PC-9 (cell line): ENCODE measurements at regions not wholly inside any gene's neighbourhood (a gene's known extent, or its start where the extent isn't known, plus 50 kb on each side); places are given as distances from the start of the nearest gene placed in this dataset.

Source experiments
- BruUV-seq: library from RNA; stranded (reverse); fragments of 400-500 nt; replicated peaks from 2 replicates; lab custom pipeline; 2021; lab: Mats Ljungman, UMichigan
- CTCF ChIA-PET: fragments of 300-600 bp; sonication (Branson Sonifier 250); formaldehyde crosslinking; loops from one replicate; lab custom pipeline; 2022; ENCODE audit warnings: antibody characterized with exemption; lab: Charles Lee
- POLR2A ChIA-PET: fragments of 300-600 bp; sonication (Branson Sonifier 250); formaldehyde crosslinking; loops from one replicate; lab custom pipeline; 2022; ENCODE audit warnings: antibody characterized with exemption; ENCODE audit not compliant: unreplicated experiment; lab: Charles Lee
- DNase-seq, 2 experiments: peaks; one replicate each; pipeline versions ENCODE4 v3.0.0 to v3.0.0-alpha.2; 2015 to 2022; ENCODE audit warnings: mixed read lengths in 1 of 2
- H2AFZ ChIP-seq: fragments of 200-600 bp; sonication (generic); 2 replicates; pipeline ENCODE4 v1.8.1; 2017; ENCODE audit warnings: antibody characterized with exemption
- H3F3A ChIP-seq: fragments of 200-600 bp; sonication (generic); 2 replicates; pipeline ENCODE4 v1.8.1; 2017; ENCODE audit warnings: antibody characterized with exemption, mild to moderate bottlenecking, low read depth; ENCODE audit not compliant: insufficient read depth
- H3K27ac ChIP-seq: fragments of 200-600 bp; sonication (generic); 2 replicates; pipeline ENCODE4 v1.6.1; 2016; ENCODE audit warnings: mixed run types
- H3K27me3 ChIP-seq: fragments of 200-600 bp; sonication (generic); 2 replicates; pipeline ENCODE4 v1.6.1; 2016; ENCODE audit warnings: low read depth, mixed run types; ENCODE audit not compliant: insufficient read depth
- H3K36me3 ChIP-seq: fragments of 200-600 bp; sonication (generic); 2 replicates; pipeline ENCODE4 v1.6.1; 2016; ENCODE audit warnings: low read depth, mixed run types
- H3K4me1 ChIP-seq: fragments of 200-600 bp; sonication (generic); replicated peaks from 2 replicates; pipeline ENCODE4 v1.6.1; 2016; ENCODE audit warnings: mixed run types; ENCODE audit not compliant: insufficient read depth
- H3K4me2 ChIP-seq: fragments of 200-600 bp; sonication (generic); 2 replicates; pipeline ENCODE4 v1.6.1; 2017; ENCODE audit warnings: mixed run types
- H3K4me3 ChIP-seq: fragments of 200-600 bp; sonication (generic); 2 replicates; pipeline ENCODE4 v1.6.1; 2016; ENCODE audit warnings: mixed run types
- H3K79me2 ChIP-seq: fragments of 200-600 bp; sonication (generic); 2 replicates; pipeline ENCODE4 v1.6.1; 2017; ENCODE audit warnings: low read depth, mixed run types
- H3K9me2 ChIP-seq: fragments of 200-600 bp; sonication (generic); 2 replicates; pipeline ENCODE4 v1.8.1; 2017; ENCODE audit warnings: mild to moderate bottlenecking; ENCODE audit not compliant: insufficient read depth
- H3K9me3 ChIP-seq: fragments of 200-600 bp; sonication (generic); 2 replicates; pipeline ENCODE4 v1.8.1; 2016; ENCODE audit warnings: low read depth; ENCODE audit not compliant: insufficient read depth
- H4K20me1 ChIP-seq: fragments of 200-600 bp; sonication (generic); 2 replicates; pipeline ENCODE4 v1.8.1; 2017; ENCODE audit not compliant: insufficient read depth
- CTCF ChIP-seq: fragments of 200-600 bp; sonication (generic); conservative IDR thresholded peaks from 2 replicates; pipeline ENCODE4 v1.6.1; 2017; ENCODE audit warnings: mixed run types, antibody characterized with exemption, mild to moderate bottlenecking, moderate library complexity
- EZH2 ChIP-seq: fragments of 200-600 bp; sonication (generic); IDR thresholded peaks from 2 replicates; pipeline ENCODE4 v1.8.0; 2017; ENCODE audit warnings: antibody characterized with exemption, low read depth
- intact Hi-C: fragments of 100-400 bp; cut with micrococcal nuclease; formaldehyde crosslinking; loops from one replicate; pipeline ENCODE4 v1.10.0; 2022; ENCODE audit not compliant: unreplicated experiment

DNA sequence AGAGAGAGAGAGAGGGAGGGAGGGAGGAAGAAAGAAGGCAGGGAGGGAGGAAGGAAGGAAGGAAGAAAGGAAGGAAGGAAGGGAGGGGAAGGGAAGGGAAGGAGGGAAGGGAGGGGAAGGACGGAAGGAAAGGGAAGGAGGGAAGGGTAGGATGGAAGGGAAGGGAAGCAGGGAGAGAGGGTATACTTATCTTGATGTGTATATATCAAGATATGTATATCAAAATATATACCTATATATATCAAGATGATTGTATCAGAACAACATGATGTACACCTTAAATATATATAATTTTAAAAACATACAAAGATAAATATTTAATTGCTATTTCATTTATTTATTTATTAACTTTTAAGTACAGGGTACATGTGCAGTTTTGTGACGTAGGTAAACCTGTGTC is 96.8 kb upstream of the ADAMTS16 start:
- no TSS peak for BruUV-seq
- H3K79me2 ChIP-seq, result no peaks in the 10 kb centered on the region
- H4K20me1 ChIP-seq, result no peaks in the 10 kb centered on the region
- no peak for DNase-seq
- no peak overlapping the region for H2AFZ ChIP-seq
- no peaks in the 10 kb centered on the region for H3K36me3 ChIP-seq
- H3K27me3 ChIP-seq, result peaks cover 80% of the 10 kb centered on the region
- ChIA-PET POLR2A (no interaction called here), CTCF (no interaction called here)
- no peak for TF ChIP-seq EZH2
- no peak for TF ChIP-seq CTCF
- intact Hi-C loops, result no loop called here
- H3F3A ChIP-seq, result no peaks in the 10 kb centered on the region
- H3K9me2 ChIP-seq, result no peaks in the 10 kb centered on the region
- H3K27ac ChIP-seq, result no peak overlapping the region
- no peak overlapping the region for H3K4me3 ChIP-seq
- no peaks in the 10 kb centered on the region for H3K9me3 ChIP-seq
- no peaks in the 10 kb centered on the region for H3K4me1 ChIP-seq
- H3K4me2 ChIP-seq, result no peak overlapping the region

GRCh38 chr5:5044247-5044840 is 95.8 kb upstream of the ADAMTS16 start:
- no peak overlapping the region for H3K27ac ChIP-seq
- H3K36me3 ChIP-seq, result no peaks in the 10 kb centered on the region
- intact Hi-C loops, result no loop called here
- H3K4me3 ChIP-seq, result no peak overlapping the region
- no peaks in the 10 kb centered on the region for H3K79me2 ChIP-seq
- no peaks in the 10 kb centered on the region for H3K4me1 ChIP-seq
- ChIA-PET CTCF (interaction anchor here (0.6 kb wide), 1 partner anchor 453 kb away, joined by 4 read pairs; no protein-coding TSS in a partner anchor), POLR2A (no interaction called here)
- no peaks in the 10 kb centered on the region for H3F3A ChIP-seq
- H2AFZ ChIP-seq, result no peak overlapping the region
- no peak overlapping the region for H3K4me2 ChIP-seq
- H3K27me3 ChIP-seq, result peaks cover 80% of the 10 kb centered on the region
- TF ChIP-seq EZH2 (no peak), CTCF (no peak)
- no peaks in the 10 kb centered on the region for H3K9me2 ChIP-seq
- no TSS peak for BruUV-seq
- DNase-seq, result no peak
- no peaks in the 10 kb centered on the region for H4K20me1 ChIP-seq
- H3K9me3 ChIP-seq, result no peaks in the 10 kb centered on the region

DNA sequence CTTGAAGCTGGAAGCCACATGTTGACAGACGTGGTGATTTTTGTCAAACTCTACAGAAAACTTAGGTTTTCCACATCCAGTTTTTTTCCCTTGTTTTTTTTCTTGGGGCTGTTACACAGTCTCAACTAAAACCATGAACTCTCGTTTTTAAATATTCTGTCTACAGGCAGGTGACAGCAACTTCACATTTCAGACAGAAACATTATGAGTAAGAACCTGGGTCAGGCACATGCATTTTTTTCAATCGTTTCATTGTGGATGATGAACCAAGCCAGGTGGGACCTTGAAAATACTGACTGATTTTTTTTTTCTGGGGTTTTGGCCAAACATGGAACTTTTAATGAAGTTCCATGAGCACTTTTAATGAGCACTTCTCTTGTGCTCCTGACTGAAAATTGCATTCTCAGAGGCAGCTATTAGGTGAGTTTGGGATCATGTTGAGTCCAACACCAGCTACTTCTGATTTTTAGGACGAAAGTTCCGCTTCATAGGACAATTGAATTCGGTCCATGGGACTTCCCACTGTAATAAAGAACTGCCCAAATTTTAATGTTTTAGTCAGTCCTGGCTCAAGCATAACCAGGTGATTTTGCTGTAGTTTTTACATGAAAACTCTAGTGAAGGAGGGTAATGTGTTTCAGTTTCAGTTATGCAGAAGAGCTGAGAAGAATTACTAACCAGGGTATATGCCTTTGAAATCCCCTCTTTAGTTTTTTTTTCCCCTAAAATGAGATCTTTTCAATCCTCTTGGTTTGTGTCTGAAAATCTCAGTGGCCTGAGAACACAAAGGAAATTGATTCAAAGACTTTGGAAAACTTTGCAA is 93.2 kb upstream of the ADAMTS16 start:
- BruUV-seq, result no TSS peak
- Histone ChIP-seq H2AFZ (no peak overlapping the region), H3K4me3 (no peak overlapping the region), H3K79me2 (no peaks in the 10 kb centered on the region), H3K9me3 (no peaks in the 10 kb centered on the region), H3K9me2 (no peaks in the 10 kb centered on the region), H4K20me1 (no peaks in the 10 kb centered on the region), H3F3A (no peaks in the 10 kb centered on the region), H3K4me1 (no peaks in the 10 kb centered on the region), H3K36me3 (no peaks in the 10 kb centered on the region), H3K27ac (no peak overlapping the region), H3K27me3 (peaks cover 80% of the 10 kb centered on the region), H3K4me2 (no peak overlapping the region)
- intact Hi-C loops, result no loop called here
- ChIA-PET CTCF (no interaction called here), POLR2A (no interaction called here)
- no peak for DNase-seq
- no peak for TF ChIP-seq CTCF
- TF ChIP-seq EZH2, result no peak
